HG03520 (cell line): ENCODE measurements at regions not wholly inside any gene's neighbourhood (a gene's known extent, or its start where the extent isn't known, plus 50 kb on each side); places are given as distances from the start of the nearest gene placed in this dataset.
"Not testable (repeated sequence)": the region's sequence is repeated elsewhere in the genome, so short reads cannot be mapped to it uniquely, and the experiment has no call there.

ENCODE experiments used
- ATAC-seq: cut with Tn5 transposase; IDR thresholded peaks from one replicate; pipeline ENCODE4 v1.9.1; 2021; ENCODE audit warnings: mild to moderate bottlenecking, moderate library complexity; ENCODE audit not compliant: unreplicated experiment

- ATAC-seq = no peak
Observed at GRCh38 chr17:70687421-70687820, 518.1 kb downstream of the KCNJ2 start.

- no peak for ATAC-seq
Observed at GRCh38 chr17:70691150-70691549, 521.8 kb downstream of the KCNJ2 start.

- no peak for ATAC-seq
Observed at GRCh38 chr17:70699408-70699807, 530.1 kb downstream of the KCNJ2 start.

- ATAC-seq = no peak
Observed at GRCh38 chr17:70702683-70703255, 533.4 kb downstream of the KCNJ2 start.

GRCh38 chr17:70709596-70709995 lies 540.3 kb downstream of the KCNJ2 start:
- ATAC-seq = no peak

- ATAC-seq = no peak
Observed at GRCh38 chr17:70713694-70714093, 544.4 kb downstream of the KCNJ2 start.

GRCh38 chr17:70716551-70716950 lies 547.2 kb downstream of the KCNJ2 start:
- ATAC-seq = no peak

- ATAC-seq = no peak
Observed at GRCh38 chr17:70717042-70717441, 547.7 kb downstream of the KCNJ2 start.

GRCh38 chr17:70736375-70736957 lies 567.1 kb downstream of the KCNJ2 start:
- ATAC-seq = no peak

- no peak for ATAC-seq
Observed at GRCh38 chr17:70739065-70739464, 569.7 kb downstream of the KCNJ2 start.

GRCh38 chr17:70746574-70746973 lies 577.2 kb downstream of the KCNJ2 start:
- ATAC-seq = not testable (repeated sequence)

GRCh38 chr17:70750983-70751382 lies 581.7 kb downstream of the KCNJ2 start:
- no peak for ATAC-seq

- ATAC-seq = not testable (repeated sequence)
Observed at GRCh38 chr17:70752461-70752860, 583.1 kb downstream of the KCNJ2 start.

- no peak for ATAC-seq
Observed at GRCh38 chr17:70752966-70753467, 583.7 kb downstream of the KCNJ2 start.

GRCh38 chr17:70763018-70763417 lies 593.7 kb downstream of the KCNJ2 start:
- no peak for ATAC-seq

GRCh38 chr17:70767102-70767701 lies 597.9 kb downstream of the KCNJ2 start:
- no peak for ATAC-seq

- ATAC-seq = no peak
Observed at GRCh38 chr17:70769956-70770355, 600.6 kb downstream of the KCNJ2 start.

GRCh38 chr17:70771804-70772386 lies 602.6 kb downstream of the KCNJ2 start:
- no peak for ATAC-seq

- ATAC-seq = no peak
Observed at GRCh38 chr17:70772761-70773160, 603.4 kb downstream of the KCNJ2 start.

GRCh38 chr17:70773258-70773657 lies 603.9 kb downstream of the KCNJ2 start:
- ATAC-seq = no peak

GRCh38 chr17:70774339-70775117 lies 605.2 kb downstream of the KCNJ2 start:
- no peak for ATAC-seq
